ENCODE measurements at regions not wholly inside any gene's neighbourhood (a gene's known extent, or its start where the extent isn't known, plus 50 kb on each side); places are given as distances from the start of the nearest gene placed in this dataset.

DNA sequence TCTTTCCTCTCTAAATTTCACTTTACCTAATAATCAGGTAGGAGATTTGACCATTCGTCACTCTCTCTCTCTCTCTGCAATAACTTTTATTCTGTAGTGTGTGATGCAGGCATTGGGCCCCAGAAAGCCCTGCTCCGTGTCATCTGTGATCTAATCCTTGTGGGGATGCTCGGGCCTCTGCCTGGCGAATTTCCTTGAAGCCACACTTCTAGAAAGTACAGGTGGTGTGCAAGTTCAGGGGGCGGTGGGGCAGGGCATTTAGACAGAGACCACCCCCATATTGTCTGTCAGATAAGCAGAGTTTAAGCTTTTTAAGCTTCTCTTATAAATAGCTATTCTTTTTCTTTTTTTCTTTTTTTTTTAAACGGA is 53.4 kb upstream of the GPR12 start:
- TF ChIP-seq EP300 (IDR thresholded peaks at IDR 0.05; ENCODE audit: borderline replicate concordance) (no peak), TAF1 (IDR thresholded peaks at IDR 0.05; ENCODE audit: low read depth) (no peak), YY1 (IDR thresholded peaks at IDR 0.05; ENCODE audit: low read depth) (no peak), TCF12 (IDR thresholded peaks at IDR 0.05; ENCODE audit: low read depth) (no peak), NFIC (IDR thresholded peaks at IDR 0.05) (no peak), CEBPB (IDR thresholded peaks at IDR 0.05) (no peak), ZBTB7A (IDR thresholded peaks at IDR 0.05; ENCODE audit: low read depth) (no peak), FOXM1 (IDR thresholded peaks at IDR 0.05; ENCODE audit: borderline replicate concordance, low read depth) (no peak), RAD21 (IDR thresholded peaks at IDR 0.05; ENCODE audit: low read depth) (no peak), EGR1 (IDR thresholded peaks at IDR 0.05) (no peak), TEAD4 (IDR thresholded peaks at IDR 0.05) (no peak)
- TF ChIP-seq, protein P1, sequence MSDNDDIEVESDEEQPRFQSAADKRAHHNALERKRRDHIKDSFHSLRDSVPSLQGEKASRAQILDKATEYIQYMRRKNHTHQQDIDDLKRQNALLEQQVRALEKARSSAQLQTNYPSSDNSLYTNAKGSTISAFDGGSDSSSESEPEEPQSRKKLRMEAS (IDR thresholded peaks at IDR 0.05) = no peak
- TF ChIP-seq, protein P2, sequence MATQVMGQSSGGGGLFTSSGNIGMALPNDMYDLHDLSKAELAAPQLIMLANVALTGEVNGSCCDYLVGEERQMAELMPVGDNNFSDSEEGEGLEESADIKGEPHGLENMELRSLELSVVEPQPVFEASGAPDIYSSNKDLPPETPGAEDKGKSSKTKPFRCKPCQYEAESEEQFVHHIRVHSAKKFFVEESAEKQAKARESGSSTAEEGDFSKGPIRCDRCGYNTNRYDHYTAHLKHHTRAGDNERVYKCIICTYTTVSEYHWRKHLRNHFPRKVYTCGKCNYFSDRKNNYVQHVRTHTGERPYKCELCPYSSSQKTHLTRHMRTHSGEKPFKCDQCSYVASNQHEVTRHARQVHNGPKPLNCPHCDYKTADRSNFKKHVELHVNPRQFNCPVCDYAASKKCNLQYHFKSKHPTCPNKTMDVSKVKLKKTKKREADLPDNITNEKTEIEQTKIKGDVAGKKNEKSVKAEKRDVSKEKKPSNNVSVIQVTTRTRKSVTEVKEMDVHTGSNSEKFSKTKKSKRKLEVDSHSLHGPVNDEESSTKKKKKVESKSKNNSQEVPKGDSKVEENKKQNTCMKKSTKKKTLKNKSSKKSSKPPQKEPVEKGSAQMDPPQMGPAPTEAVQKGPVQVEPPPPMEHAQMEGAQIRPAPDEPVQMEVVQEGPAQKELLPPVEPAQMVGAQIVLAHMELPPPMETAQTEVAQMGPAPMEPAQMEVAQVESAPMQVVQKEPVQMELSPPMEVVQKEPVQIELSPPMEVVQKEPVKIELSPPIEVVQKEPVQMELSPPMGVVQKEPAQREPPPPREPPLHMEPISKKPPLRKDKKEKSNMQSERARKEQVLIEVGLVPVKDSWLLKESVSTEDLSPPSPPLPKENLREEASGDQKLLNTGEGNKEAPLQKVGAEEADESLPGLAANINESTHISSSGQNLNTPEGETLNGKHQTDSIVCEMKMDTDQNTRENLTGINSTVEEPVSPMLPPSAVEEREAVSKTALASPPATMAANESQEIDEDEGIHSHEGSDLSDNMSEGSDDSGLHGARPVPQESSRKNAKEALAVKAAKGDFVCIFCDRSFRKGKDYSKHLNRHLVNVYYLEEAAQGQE (IDR thresholded peaks at IDR 0.05; ENCODE audit: low read depth) = no peak
- TF ChIP-seq, protein P3, sequence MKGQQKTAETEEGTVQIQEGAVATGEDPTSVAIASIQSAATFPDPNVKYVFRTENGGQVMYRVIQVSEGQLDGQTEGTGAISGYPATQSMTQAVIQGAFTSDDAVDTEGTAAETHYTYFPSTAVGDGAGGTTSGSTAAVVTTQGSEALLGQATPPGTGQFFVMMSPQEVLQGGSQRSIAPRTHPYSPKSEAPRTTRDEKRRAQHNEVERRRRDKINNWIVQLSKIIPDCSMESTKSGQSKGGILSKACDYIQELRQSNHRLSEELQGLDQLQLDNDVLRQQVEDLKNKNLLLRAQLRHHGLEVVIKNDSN (IDR thresholded peaks at IDR 0.05) = no peak
